ENCODE measurements at regions not wholly inside any gene's neighbourhood (a gene's known extent, or its start where the extent isn't known, plus 50 kb on each side); places are given as distances from the start of the nearest gene placed in this dataset.
"Not testable (repeated sequence)": the region's sequence is repeated elsewhere in the genome, so short reads cannot be mapped to it uniquely, and the experiment has no call there.

DNA sequence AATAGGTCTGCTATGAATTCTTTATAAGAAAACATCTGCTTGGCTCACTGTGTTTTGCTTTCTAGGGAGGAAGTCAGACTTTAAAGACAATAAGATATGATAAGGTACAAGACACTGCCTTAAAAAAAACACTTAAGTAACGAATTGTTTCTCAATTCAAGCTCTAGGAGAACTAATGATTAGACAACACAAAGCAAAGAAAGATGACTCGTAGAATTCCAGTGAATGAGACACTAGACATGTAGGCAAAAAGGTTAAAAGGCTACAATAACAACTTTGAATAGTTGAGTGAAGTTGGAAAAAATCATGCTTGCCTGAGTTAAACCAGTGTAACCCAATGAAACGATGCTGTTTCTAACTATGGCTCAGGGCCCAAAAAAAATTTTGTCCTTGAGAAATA lies 344.4 kb upstream of the ACTRT1 start:
- no peak for DNase-seq
- WGBS, 4 donors = 27 to 48% (median 34%) methylated on average over 3 of the region's 3 CpGs
- intact Hi-C loops (cut with DNase I) = no loop called here
- Histone ChIP-seq H3K4me1 (no peaks in the 10 kb centered on the region), H3K4me3 (no peak overlapping the region), H3K36me3 (no peaks in the 10 kb centered on the region), H3K27me3 (no peaks in the 10 kb centered on the region), H3K9me3 (no peaks in the 10 kb centered on the region), H3K27ac (no peak overlapping the region)
- TF ChIP-seq POLR2A (IDR thresholded peaks at IDR 0.05) (no peak), CTCF (IDR thresholded peaks at IDR 0.05) (no peak)
- ATAC-seq = no peak

DNA sequence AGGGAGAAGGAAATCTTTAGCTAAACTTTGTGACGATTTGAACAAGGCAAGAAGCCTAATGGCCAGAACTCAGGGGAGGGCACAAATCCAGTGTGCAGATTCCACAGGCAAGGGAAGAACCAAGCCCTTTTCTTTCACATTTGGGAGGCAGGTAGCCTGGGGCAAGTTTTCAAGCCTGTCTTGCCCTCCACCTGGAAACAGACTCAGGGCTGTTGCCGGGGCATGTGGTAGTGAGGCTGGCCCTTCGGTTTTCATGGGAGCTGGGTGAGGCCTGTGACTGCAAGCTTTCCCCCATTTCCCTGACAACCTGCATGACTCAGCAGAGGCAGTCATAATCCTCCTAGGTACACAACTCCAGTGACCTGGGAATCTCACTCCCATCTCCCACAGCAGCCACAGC lies 331.6 kb upstream of the ACTRT1 start:
- H3K9me3 ChIP-seq; H3K4me3 ChIP-seq; H3K27me3 ChIP-seq; H3K36me3 ChIP-seq; H3K27ac ChIP-seq; ATAC-seq; intact Hi-C loops (cut with DNase I); DNase-seq; H3K4me1 ChIP-seq: not testable (repeated sequence)
- WGBS, 4 donors = 62 to 86% (median 78%) methylated on average over 3 of the region's 3 CpGs

GRCh38 chrX:128365492-128365891 lies 313.3 kb upstream of the ACTRT1 start:
- intact Hi-C loops (cut with DNase I) = no loop called here
- Histone ChIP-seq H3K27me3 (no peaks in the 10 kb centered on the region), H3K4me3 (no peak overlapping the region), H3K27ac (no peak overlapping the region), H3K9me3 (peaks cover 0 to 7% (median 0%) of the 10 kb centered on the region in 12 donors), H3K36me3 (no peaks in the 10 kb centered on the region), H3K4me1 (no peaks in the 10 kb centered on the region)
- ATAC-seq (no peak), DNase-seq (no peak)
- WGBS, 4 donors = 64 to 80% (median 70%) methylated on average over 3 of the region's 3 CpGs
- TF ChIP-seq CTCF (IDR thresholded peaks at IDR 0.05) (no peak), POLR2A (IDR thresholded peaks at IDR 0.05) (no peak)

- TF ChIP-seq POLR2A (IDR thresholded peaks at IDR 0.05) = no peak
- TF ChIP-seq CTCF (IDR thresholded peaks at IDR 0.05) = no peak
- ATAC-seq (no peak), DNase-seq (no peak)
- peaks cover 0 to 5% (median 0%) of the 10 kb centered on the region in 12 donors for H3K9me3 ChIP-seq
- no peaks in the 10 kb centered on the region for H3K4me1 ChIP-seq
- no peak overlapping the region for H3K27ac ChIP-seq
- no peaks in the 10 kb centered on the region for H3K36me3 ChIP-seq
- intact Hi-C loops (cut with DNase I) = no loop called here
- 45 to 73% (median 66%) methylated on average over 1 of the region's 1 CpG for WGBS, 4 donors
- peaks cover 0 to 5% (median 0%) of the 10 kb centered on the region in 9 donors for H3K27me3 ChIP-seq
- H3K4me3 ChIP-seq = no peak overlapping the region
These were observed 283.5 kb upstream of the ACTRT1 start for GRCh38 chrX:128335671-128336070.

- Histone ChIP-seq H3K36me3 (no peaks in the 10 kb centered on the region), H3K27me3 (peaks cover 0 to 5% (median 0%) of the 10 kb centered on the region in 9 donors), H3K4me3 (no peak overlapping the region), H3K4me1 (no peaks in the 10 kb centered on the region), H3K9me3 (peaks cover 0 to 5% (median 0%) of the 10 kb centered on the region in 12 donors), H3K27ac (no peak overlapping the region)
- WGBS, 4 donors = 76 to 86% (median 81%) methylated on average over 3 of the region's 3 CpGs
- DNase-seq = no peak
- TF ChIP-seq POLR2A (IDR thresholded peaks at IDR 0.05) (no peak), CTCF (IDR thresholded peaks at IDR 0.05) (no peak)
- ATAC-seq = no peak
- intact Hi-C loops (cut with DNase I) = no loop called here
These were observed 282.6 kb upstream of the ACTRT1 start for GRCh38 chrX:128334821-128335220.

All from heart left ventricle (tissue), 16 donors.